ENCODE measurements at regions not wholly inside any gene's neighbourhood (a gene's known extent, or its start where the extent isn't known, plus 50 kb on each side); places are given as distances from the start of the nearest gene placed in this dataset.

DNA sequence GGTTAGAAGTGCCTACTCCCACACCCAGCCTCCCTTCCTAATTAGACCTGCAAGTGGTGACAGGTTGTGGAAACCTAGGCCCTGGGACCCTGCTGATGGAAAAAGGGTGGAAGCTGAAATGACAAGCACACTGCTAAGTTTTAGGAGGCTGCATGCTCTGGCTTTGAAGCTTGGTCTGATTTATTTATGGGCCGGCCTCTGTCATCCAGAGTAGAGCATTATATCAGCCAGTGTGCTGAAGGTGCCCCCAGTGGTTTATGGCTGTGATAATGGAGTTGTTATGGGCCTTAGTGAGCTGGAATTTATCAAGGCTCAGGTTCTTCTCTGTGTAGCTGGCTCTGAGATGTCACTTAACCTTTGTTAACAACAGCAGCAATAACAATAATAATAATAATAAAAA, 142.6 kb downstream of the UTP18 start:
- no peak for TF ChIP-seq CTCF (conservative IDR thresholded peaks at IDR 0.05)
- TF ChIP-seq ZFX (IDR thresholded peaks at IDR 0.05) = no peak
